ENCODE measurements at regions not wholly inside any gene's neighbourhood (a gene's known extent, or its start where the extent isn't known, plus 50 kb on each side); places are given as distances from the start of the nearest gene placed in this dataset.

DNA sequence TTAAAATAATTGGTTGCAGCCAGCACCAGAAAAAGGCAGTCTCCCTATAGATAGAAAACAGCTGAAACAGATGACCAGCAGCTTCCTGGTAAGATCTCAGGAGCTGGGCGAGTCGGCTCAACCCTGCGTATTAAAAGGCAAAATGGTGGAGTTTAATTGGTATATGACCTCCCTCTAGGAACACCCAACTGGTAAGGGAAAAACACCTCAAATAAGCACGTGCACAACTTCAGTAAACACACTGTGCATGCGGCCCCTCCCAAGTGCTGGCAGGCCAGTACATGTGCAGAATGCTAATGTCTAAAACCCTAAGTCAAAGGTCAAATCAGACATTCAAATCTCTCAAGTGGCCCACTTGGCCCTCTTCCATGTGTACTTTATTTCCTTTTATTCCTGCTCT lies 103.2 kb upstream of the PDE5A start:
- Histone ChIP-seq H2BK15ac (ENCODE audit: low read depth, low read length) (peak overlapping the region; percentile 98; the same call in 2 of the 3 replicates), H3K18ac (ENCODE audit: low read depth, low read length) (peak overlapping the region; percentile 98), H3K36me3 (ENCODE audit: control insufficient read depth, insufficient read depth, low read length) (no peaks in the 10 kb centered on the region), H2AK9ac (replicated peaks; ENCODE audit: low read depth, low read length, poor library complexity) (no peak overlapping the region), H3K4ac (ENCODE audit: low read depth, low read length) (peak overlapping the region; percentile 98), H4K91ac (ENCODE audit: insufficient read depth, low read depth, low read length) (peak overlapping the region; percentile 97), H3K23ac (ENCODE audit: low read depth, low read length) (peak overlapping the region; percentile 89), H3K9ac (ENCODE audit: low read depth, low read length) (peak overlapping the region; percentile 57; the same call in 1 of the 2 replicates), H2BK120ac (ENCODE audit: low read depth, low read length) (peak overlapping the region; percentile 100), H4K8ac (ENCODE audit: low read depth in 2 of 2, low read length in 2 of 2) (peak overlapping the region; percentile 86 to 95), H2BK5ac (ENCODE audit: low read depth, low read length, poor library complexity, severe bottlenecking) (peak overlapping the region; percentile 99), H2BK20ac (ENCODE audit: low read depth, low read length) (peak overlapping the region; percentile 100), H3K9me1 (ENCODE audit: insufficient read depth, low read length) (peaks cover 15% of the 10 kb centered on the region; the same call in 1 of the 2 replicates), H3K9me3 (ENCODE audit: control insufficient read depth, insufficient read depth, low read length) (peaks cover 3% of the 10 kb centered on the region; the same call in 1 of the 2 replicates), H2AFZ (replicated peaks; ENCODE audit: low read length, poor library complexity) (no peak overlapping the region), H4K5ac (ENCODE audit: low read depth, low read length) (peak overlapping the region; percentile 90), H3K27me3 (ENCODE audit: control insufficient read depth, insufficient read depth, low read length) (no peaks in the 10 kb centered on the region), H3K4me3 (ENCODE audit: insufficient read depth, low read depth, low read length) (no peak overlapping the region), H3K4me2 (ENCODE audit: low read depth, low read length) (no peak overlapping the region), H3K27ac (ENCODE audit: insufficient read depth, low read length) (peak overlapping the region; percentile 98), H4K20me1 (ENCODE audit: insufficient read depth, low read length) (no peaks in the 10 kb centered on the region), H2AK5ac (ENCODE audit: low read depth, low read length) (peak overlapping the region; percentile 98; the same call in 1 of the 2 replicates), H3K4me1 (ENCODE audit: control insufficient read depth, insufficient read depth, low read length) (peaks cover 40% of the 10 kb centered on the region), H3K79me1 (ENCODE audit: low read depth in 1 of 2, low read length in 2 of 2) (peaks cover 3 to 32% of the 10 kb centered on the region in 2 experiments; a peak in 3 of 4 replicates), H3K14ac (replicated peaks; ENCODE audit: low read depth, low read length) (peak overlapping the region; percentile 90; the same call in 1 of the 2 replicates), H3K56ac (ENCODE audit: extremely low read depth, insufficient read depth, low read length) (peak overlapping the region; percentile 86; the same call in 1 of the 2 replicates)
- POLR2A ChIA-PET (ENCODE audit: unreplicated experiment) = no interaction called here
- in situ Hi-C loops (cut with MboI; ENCODE audit: low sequenced_read_pairs) = no loop called here
- WGBS, 2 experiments (ENCODE audit: extremely low coverage in 2 of 2, insufficient read length in 1 of 2) = no CpG with 5 or more reads among the region's 5 CpGs
- intact Hi-C loops (cut with micrococcal nuclease) = no loop called here
- TF ChIP-seq, protein P1, sequence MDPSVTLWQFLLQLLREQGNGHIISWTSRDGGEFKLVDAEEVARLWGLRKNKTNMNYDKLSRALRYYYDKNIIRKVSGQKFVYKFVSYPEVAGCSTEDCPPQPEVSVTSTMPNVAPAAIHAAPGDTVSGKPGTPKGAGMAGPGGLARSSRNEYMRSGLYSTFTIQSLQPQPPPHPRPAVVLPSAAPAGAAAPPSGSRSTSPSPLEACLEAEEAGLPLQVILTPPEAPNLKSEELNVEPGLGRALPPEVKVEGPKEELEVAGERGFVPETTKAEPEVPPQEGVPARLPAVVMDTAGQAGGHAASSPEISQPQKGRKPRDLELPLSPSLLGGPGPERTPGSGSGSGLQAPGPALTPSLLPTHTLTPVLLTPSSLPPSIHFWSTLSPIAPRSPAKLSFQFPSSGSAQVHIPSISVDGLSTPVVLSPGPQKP (IDR thresholded peaks at IDR 0.05; ENCODE audit: borderline replicate concordance, low read depth, low read length) = no peak
- no peak for TF ChIP-seq SMC3 (IDR thresholded peaks at IDR 0.05; ENCODE audit: low read depth, low read length)
- no peak for TF ChIP-seq MXI1 (IDR thresholded peaks at IDR 0.05; ENCODE audit: borderline replicate concordance, low read depth, low read length)
- no TSS peak for BruUV-seq (replicated peaks)
- DNase-seq = no peak
- ATAC-seq (ENCODE audit: low read depth) = no peak
- CTCF ChIA-PET = interaction anchor here (1.3 kb wide), 1 partner anchor 103 kb away, joined by 3 read pairs; the partner anchor contains the start of gene PDE5A
- dilution Hi-C loops (cut with HindIII; ENCODE audit: low sequenced_read_pairs, unreplicated experiment) = no loop called here
